ENCODE measurements at regions not wholly inside any gene's neighbourhood (a gene's known extent, or its start where the extent isn't known, plus 50 kb on each side); places are given as distances from the start of the nearest gene placed in this dataset.

- no peak for TF ChIP-seq CTCF (optimal IDR thresholded peaks at IDR 0.05 in 1 of 3, IDR thresholded peaks at IDR 0.05 in 1 of 3, conservative IDR thresholded peaks at IDR 0.05 in 1 of 3; ENCODE audit: extremely low read depth in 1 of 3, insufficient read depth in 2 of 3, low read length in 3 of 3)
- TF ChIP-seq EZH2 (IDR thresholded peaks at IDR 0.05; ENCODE audit: low read length): no peak
These were observed 131.8 kb downstream of the TWIST2 start for GRCh38 chr2:238979636-238980035.

Measured in keratinocyte (primary cell).